GM12878 (cell line): ENCODE measurements at regions not wholly inside any gene's neighbourhood (a gene's known extent, or its start where the extent isn't known, plus 50 kb on each side); places are given as distances from the start of the nearest gene placed in this dataset.

Experiments
- ATAC-seq: fragments of 200-7000 bp; cut with Tn5 transposase; 3 replicates; pipeline ENCODE4 v1.9.1; 2020; ENCODE audit warnings: mild to moderate bottlenecking, moderate library complexity
- BruUV-seq: library from RNA; stranded (reverse); fragments of 400-500 nt; replicated peaks from 2 replicates; lab custom pipeline; 2021; lab: Mats Ljungman, UMichigan
- CTCF ChIA-PET: fragments of 300-600 bp; sonication (Branson Sonifier 250); formaldehyde crosslinking; extraction: SDS; loops from one replicate; lab custom pipeline; 2021; ENCODE audit warnings: inconsistent platforms; lab: Yijun Ruan, JAX
- POLR2A ChIA-PET: fragments of 350-600 bp; formaldehyde crosslinking; extraction: SDS; loops from one replicate; lab custom pipeline; 2021; ENCODE audit warnings: inconsistent platforms; lab: Charles Lee
- RAD21 ChIA-PET: fragments of 300-600 bp; sonication (Branson Sonifier 250); formaldehyde crosslinking; loops from one replicate; lab custom pipeline; 2023; ENCODE audit warnings: antibody characterized with exemption; ENCODE audit not compliant: unreplicated experiment; lab: Charles Lee
- SMC1A ChIA-PET: fragments of 300-600 bp; sonication (Branson Sonifier 250); formaldehyde crosslinking; loops from one replicate; lab custom pipeline; 2023; ENCODE audit not compliant: unreplicated experiment, uncharacterized antibody; lab: Charles Lee
- DNase-seq: peaks from one replicate; pipeline ENCODE4 v3.0.0-alpha.2; 2011; ENCODE audit warnings: low read depth, low spot score
- FAIRE-seq: peaks from 3 replicates; lab custom pipeline; 2011; peaks lifted over from hg19 to GRCh38; lab: Jason Lieb, UNC
- H2AFZ ChIP-seq: 2 replicates; pipeline ENCODE4 v1.6.0; 2011; ENCODE audit warnings: low read depth, low read length, control low read depth; ENCODE audit not compliant: control insufficient read depth
- H3K27ac ChIP-seq: 2 replicates; pipeline ENCODE4 v1.5.1; 2011; ENCODE audit warnings: control low read depth; ENCODE audit not compliant: control insufficient read depth, insufficient read depth
- H3K27me3 ChIP-seq, 2 experiments: replicated peaks in 1 of 2; 2 replicates each; pipeline versions ENCODE4 v1.6.0 to v1.6.1; 2011; ENCODE audit warnings: low read length in 1 of 2; ENCODE audit not compliant: control insufficient read depth in 2 of 2, insufficient read depth in 2 of 2
- H3K36me3 ChIP-seq, 2 experiments: 2 replicates each; pipeline ENCODE4 v1.5.1; 2011; ENCODE audit warnings: low read length in 1 of 2; ENCODE audit not compliant: control insufficient read depth in 2 of 2, insufficient read depth in 2 of 2
- H3K4me1 ChIP-seq: 2 replicates; pipeline ENCODE4 v1.6.1; 2011; ENCODE audit warnings: mild to moderate bottlenecking, low read length, moderate library complexity, mixed read lengths; ENCODE audit not compliant: control insufficient read depth, insufficient read depth
- H3K4me2 ChIP-seq: 2 replicates; pipeline ENCODE4 v1.6.0; 2011; ENCODE audit warnings: control low read depth; ENCODE audit not compliant: control insufficient read depth, insufficient read depth
- H3K4me3 ChIP-seq: fragments of 200-600 bp; sonication (generic); 2 replicates; pipeline ENCODE4 v1.5.1; 2016
- H3K79me2 ChIP-seq: 2 replicates; pipeline ENCODE4 v1.6.0; 2011; ENCODE audit warnings: low read length; ENCODE audit not compliant: control insufficient read depth, insufficient read depth
- H3K9ac ChIP-seq: 2 replicates; pipeline ENCODE4 v1.8.0; 2011; ENCODE audit warnings: low read length, control low read depth, mixed read lengths; ENCODE audit not compliant: control insufficient read depth, insufficient read depth
- H3K9me3 ChIP-seq: replicated peaks from 3 replicates; pipeline ENCODE4 v1.5.1; 2011; ENCODE audit warnings: mild to moderate bottlenecking, low read length; ENCODE audit not compliant: control insufficient read depth, insufficient read depth
- H4K20me1 ChIP-seq: 2 replicates; pipeline ENCODE4 v1.6.0; 2011; ENCODE audit not compliant: control insufficient read depth, insufficient read depth
- BMI1 ChIP-seq: fragments of 450-650 bp; IDR thresholded peaks from 2 replicates; pipeline ENCODE4 v1.6.1; 2016; ENCODE audit warnings: mild to moderate bottlenecking, moderate library complexity, borderline replicate concordance
- GATAD2B ChIP-seq: fragments of 450-650 bp; conservative IDR thresholded peaks from 2 replicates; pipeline ENCODE4 v1.6.1; 2017; ENCODE audit warnings: low read depth, mild to moderate bottlenecking, moderate library complexity
- IRF4 ChIP-seq: IDR thresholded peaks from 2 replicates; pipeline ENCODE4 v1.6.1; 2011; ENCODE audit warnings: low read depth, low read length
- KAT2A ChIP-seq: conservative IDR thresholded peaks from 2 replicates; pipeline ENCODE4 v1.6.1; 2011; ENCODE audit warnings: low read depth, low read length; ENCODE audit not compliant: control insufficient read depth
- NR2C1 ChIP-seq: fragments of 450-650 bp; IDR thresholded peaks from 2 replicates; pipeline ENCODE4 v1.6.1; 2017; ENCODE audit warnings: antibody characterized with exemption, mild to moderate bottlenecking, moderate library complexity
- NR2C2 ChIP-seq: IDR thresholded peaks from 2 replicates; pipeline ENCODE4 v1.6.1; 2011; ENCODE audit warnings: borderline replicate concordance, low read depth; ENCODE audit not compliant: control insufficient read depth, insufficient read length
- NR2F1 ChIP-seq: fragments of 450-650 bp; conservative IDR thresholded peaks from 2 replicates; pipeline ENCODE4 v1.6.1; 2017; ENCODE audit warnings: mild to moderate bottlenecking
- POLR2A ChIP-seq: IDR thresholded peaks from 2 replicates; pipeline ENCODE4 v1.6.1; 2011; ENCODE audit warnings: low read depth, mild to moderate bottlenecking, low read length
- RAD51 ChIP-seq: fragments of 450-650 bp; IDR thresholded peaks from 2 replicates; pipeline ENCODE4 v1.6.1; 2016; ENCODE audit warnings: moderate library complexity, mild to moderate bottlenecking, inconsistent platforms
- RELA ChIP-seq: fragments of 450-650 bp; IDR thresholded peaks from 2 replicates; pipeline ENCODE4 v1.8.0; 2014; ENCODE audit warnings: borderline replicate concordance; ENCODE audit not compliant: partially characterized antibody
- ZNF274 ChIP-seq: IDR thresholded peaks from one replicate; pipeline ENCODE4 v1.8.0; 2011; ENCODE audit not compliant: insufficient read length, insufficient read depth
- ZSCAN29 ChIP-seq: fragments of 450-650 bp; IDR thresholded peaks from 2 replicates; pipeline ENCODE4 v1.6.1; 2017; ENCODE audit warnings: mild to moderate bottlenecking, moderate library complexity
- whole genome bisulfite sequencing: methylation state at CpG from one replicate; pipeline ENCODE4 v1.1.6; 2016; ENCODE audit warnings: low lambda C conversion rate; ENCODE audit not compliant: insufficient replicate concordance, insufficient coverage; ENCODE audit errors: missing lambda C conversion rate; 5-methylcytosine and 5-hydroxymethylcytosine counted together
- in situ Hi-C: fragments of 300-500 bp; cut with MboI; formaldehyde crosslinking; loops from 9 replicates; pipeline ENCODE4 v1.14.3; 2018; ENCODE audit warnings: mixed read lengths
- intact Hi-C: fragments of 100-400 bp; cut with micrococcal nuclease; formaldehyde crosslinking; loops from one replicate; pipeline ENCODE4 v1.14.2; 2022; ENCODE audit not compliant: unreplicated experiment
- TF ChIP-seq, protein P1 (sequence below): fragments of 450-650 bp; IDR thresholded peaks from 2 replicates; pipeline ENCODE4 v1.6.1; 2016; ENCODE audit warnings: mild to moderate bottlenecking, moderate library complexity, borderline replicate concordance
- TF ChIP-seq, protein P2 (sequence below): fragments of 450-650 bp; formaldehyde crosslinking; IDR thresholded peaks from 2 replicates; pipeline ENCODE4 v1.4.0; 2022; ENCODE audit warnings: mild to moderate bottlenecking, moderate library complexity
- TF ChIP-seq, protein P3 (sequence below): IDR thresholded peaks from 2 replicates; pipeline ENCODE4 v1.6.1; 2012; ENCODE audit warnings: low read depth, low read length, improper control_type of control experiment

DNA sequence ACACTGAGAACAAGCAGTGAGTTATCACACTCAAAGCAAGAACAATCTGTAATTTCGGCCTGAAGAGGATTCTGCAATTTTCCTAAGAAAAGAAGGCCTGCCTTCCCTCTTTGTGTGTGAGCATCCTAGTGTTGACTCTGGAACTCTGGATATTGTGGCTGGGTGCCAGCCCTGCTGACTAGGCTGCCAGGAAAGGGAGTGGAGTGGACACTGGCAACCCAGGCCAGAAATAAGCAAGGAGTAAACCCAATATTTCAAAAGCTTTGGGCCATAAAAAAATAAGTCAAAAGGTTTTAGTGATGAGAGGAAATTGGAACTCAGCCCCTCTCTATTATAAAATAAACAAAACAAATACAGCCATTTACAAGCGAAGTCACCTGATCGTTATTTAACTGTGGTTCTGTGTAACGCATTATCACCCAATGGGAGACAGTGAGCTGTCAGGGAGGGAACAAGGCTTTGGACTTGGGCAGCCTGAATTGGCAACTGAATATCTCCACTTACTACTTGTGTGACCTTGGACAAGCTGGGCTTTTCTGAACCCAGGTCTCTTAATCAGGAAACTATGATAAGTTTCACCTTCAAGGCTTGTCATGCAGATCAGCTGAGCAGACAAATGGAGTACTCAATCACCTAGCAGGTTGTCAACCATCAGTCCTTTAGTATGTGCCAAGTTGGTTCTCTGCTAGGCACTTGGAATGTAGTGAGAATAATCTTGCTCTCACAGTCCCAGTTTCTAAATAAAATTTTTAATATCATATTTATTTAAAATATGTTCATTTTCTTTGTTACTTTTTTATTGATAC lies 196.2 kb downstream of the PAX1 start:
- intact Hi-C loops (no loop called here), in situ Hi-C loops (no loop called here)
- no peak for ATAC-seq
- no peaks in the 10 kb centered on the region for H3K36me3 ChIP-seq
- no peaks in the 10 kb centered on the region for H3K4me1 ChIP-seq
- WGBS: 53% methylated on average over 4 of the region's 4 CpGs
- ChIA-PET CTCF (no interaction called here), POLR2A (no interaction called here), SMC1A (no interaction called here), RAD21 (no interaction called here)
- no peaks in the 10 kb centered on the region for H4K20me1 ChIP-seq
- no peak overlapping the region for H3K9ac ChIP-seq
- no peak for DNase-seq
- no peaks in the 10 kb centered on the region for H3K27me3 ChIP-seq
- no peaks in the 10 kb centered on the region for H3K9me3 ChIP-seq
- H3K4me2 ChIP-seq: no peak overlapping the region
- FAIRE-seq: no peak
- H3K27ac ChIP-seq: no peak overlapping the region
- BruUV-seq: no TSS peak
- no peak overlapping the region for H3K4me3 ChIP-seq
- no peaks in the 10 kb centered on the region for H3K79me2 ChIP-seq
- H2AFZ ChIP-seq: no peak overlapping the region
- TF ChIP-seq KAT2A: no peak
- no peak for TF ChIP-seq NR2C1
- TF ChIP-seq, protein P1, sequence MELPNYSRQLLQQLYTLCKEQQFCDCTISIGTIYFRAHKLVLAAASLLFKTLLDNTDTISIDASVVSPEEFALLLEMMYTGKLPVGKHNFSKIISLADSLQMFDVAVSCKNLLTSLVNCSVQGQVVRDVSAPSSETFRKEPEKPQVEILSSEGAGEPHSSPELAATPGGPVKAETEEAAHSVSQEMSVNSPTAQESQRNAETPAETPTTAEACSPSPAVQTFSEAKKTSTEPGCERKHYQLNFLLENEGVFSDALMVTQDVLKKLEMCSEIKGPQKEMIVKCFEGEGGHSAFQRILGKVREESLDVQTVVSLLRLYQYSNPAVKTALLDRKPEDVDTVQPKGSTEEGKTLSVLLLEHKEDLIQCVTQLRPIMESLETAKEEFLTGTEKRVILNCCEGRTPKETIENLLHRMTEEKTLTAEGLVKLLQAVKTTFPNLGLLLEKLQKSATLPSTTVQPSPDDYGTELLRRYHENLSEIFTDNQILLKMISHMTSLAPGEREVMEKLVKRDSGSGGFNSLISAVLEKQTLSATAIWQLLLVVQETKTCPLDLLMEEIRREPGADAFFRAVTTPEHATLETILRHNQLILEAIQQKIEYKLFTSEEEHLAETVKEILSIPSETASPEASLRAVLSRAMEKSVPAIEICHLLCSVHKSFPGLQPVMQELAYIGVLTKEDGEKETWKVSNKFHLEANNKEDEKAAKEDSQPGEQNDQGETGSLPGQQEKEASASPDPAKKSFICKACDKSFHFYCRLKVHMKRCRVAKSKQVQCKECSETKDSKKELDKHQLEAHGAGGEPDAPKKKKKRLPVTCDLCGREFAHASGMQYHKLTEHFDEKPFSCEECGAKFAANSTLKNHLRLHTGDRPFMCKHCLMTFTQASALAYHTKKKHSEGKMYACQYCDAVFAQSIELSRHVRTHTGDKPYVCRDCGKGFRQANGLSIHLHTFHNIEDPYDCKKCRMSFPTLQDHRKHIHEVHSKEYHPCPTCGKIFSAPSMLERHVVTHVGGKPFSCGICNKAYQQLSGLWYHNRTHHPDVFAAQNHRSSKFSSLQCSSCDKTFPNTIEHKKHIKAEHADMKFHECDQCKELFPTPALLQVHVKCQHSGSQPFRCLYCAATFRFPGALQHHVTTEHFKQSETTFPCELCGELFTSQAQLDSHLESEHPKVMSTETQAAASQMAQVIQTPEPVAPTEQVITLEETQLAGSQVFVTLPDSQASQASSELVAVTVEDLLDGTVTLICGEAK: no peak
- TF ChIP-seq NR2F1: no peak
- no peak for TF ChIP-seq BMI1
- TF ChIP-seq NR2C2: no peak
- no peak for TF ChIP-seq IRF4
- TF ChIP-seq GATAD2B: no peak
- TF ChIP-seq, protein P2, sequence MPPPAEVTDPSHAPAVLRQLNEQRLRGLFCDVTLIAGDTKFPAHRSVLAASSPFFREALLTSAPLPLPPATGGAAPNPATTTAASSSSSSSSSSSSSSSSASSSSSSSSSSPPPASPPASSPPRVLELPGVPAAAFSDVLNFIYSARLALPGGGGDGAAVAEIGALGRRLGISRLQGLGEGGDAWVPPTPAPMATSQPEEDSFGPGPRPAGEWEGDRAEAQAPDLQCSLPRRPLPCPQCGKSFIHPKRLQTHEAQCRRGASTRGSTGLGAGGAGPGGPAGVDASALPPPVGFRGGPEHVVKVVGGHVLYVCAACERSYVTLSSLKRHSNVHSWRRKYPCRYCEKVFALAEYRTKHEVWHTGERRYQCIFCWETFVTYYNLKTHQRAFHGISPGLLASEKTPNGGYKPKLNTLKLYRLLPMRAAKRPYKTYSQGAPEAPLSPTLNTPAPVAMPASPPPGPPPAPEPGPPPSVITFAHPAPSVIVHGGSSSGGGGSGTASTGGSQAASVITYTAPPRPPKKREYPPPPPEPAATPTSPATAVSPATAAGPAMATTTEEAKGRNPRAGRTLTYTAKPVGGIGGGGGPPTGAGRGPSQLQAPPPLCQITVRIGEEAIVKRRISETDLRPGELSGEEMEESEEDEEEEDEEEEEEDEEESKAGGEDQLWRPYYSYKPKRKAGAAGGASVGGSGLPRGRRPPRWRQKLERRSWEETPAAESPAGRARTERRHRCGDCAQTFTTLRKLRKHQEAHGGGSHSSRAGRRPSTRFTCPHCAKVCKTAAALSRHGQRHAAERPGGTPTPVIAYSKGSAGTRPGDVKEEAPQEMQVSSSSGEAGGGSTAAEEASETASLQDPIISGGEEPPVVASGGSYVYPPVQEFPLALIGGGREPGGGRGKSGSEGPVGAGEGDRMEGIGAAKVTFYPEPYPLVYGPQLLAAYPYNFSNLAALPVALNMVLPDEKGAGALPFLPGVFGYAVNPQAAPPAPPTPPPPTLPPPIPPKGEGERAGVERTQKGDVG: no peak
- TF ChIP-seq, protein P3, sequence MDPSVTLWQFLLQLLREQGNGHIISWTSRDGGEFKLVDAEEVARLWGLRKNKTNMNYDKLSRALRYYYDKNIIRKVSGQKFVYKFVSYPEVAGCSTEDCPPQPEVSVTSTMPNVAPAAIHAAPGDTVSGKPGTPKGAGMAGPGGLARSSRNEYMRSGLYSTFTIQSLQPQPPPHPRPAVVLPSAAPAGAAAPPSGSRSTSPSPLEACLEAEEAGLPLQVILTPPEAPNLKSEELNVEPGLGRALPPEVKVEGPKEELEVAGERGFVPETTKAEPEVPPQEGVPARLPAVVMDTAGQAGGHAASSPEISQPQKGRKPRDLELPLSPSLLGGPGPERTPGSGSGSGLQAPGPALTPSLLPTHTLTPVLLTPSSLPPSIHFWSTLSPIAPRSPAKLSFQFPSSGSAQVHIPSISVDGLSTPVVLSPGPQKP: no peak
- TF ChIP-seq POLR2A: no peak
- no peak for TF ChIP-seq RAD51
- no peak for TF ChIP-seq RELA
- no peak for TF ChIP-seq ZSCAN29
- TF ChIP-seq ZNF274: no peak
